WERI-Rb-1 (cell line): ENCODE measurements at regions not wholly inside any gene's neighbourhood (a gene's known extent, or its start where the extent isn't known, plus 50 kb on each side); places are given as distances from the start of the nearest gene placed in this dataset.

Source experiments
- DNase-seq: peaks from one replicate; pipeline ENCODE4 v3.0.0-alpha.2; 2020
- H3K27ac ChIP-seq: fragments of 250-450 bp; sonication (Bioruptor Pico); 2 replicates; pipeline ENCODE4 v1.5.1; 2020; ENCODE audit warnings: mild to moderate bottlenecking, moderate library complexity
- H3K27me3 ChIP-seq: fragments of 250-450 bp; sonication (Bioruptor Pico); 2 replicates; pipeline ENCODE4 v1.5.1; 2021; ENCODE audit warnings: mild to moderate bottlenecking, low read depth, moderate library complexity; ENCODE audit not compliant: insufficient read depth, severe bottlenecking
- H3K36me3 ChIP-seq: fragments of 250-450 bp; sonication (Bioruptor Pico); 2 replicates; pipeline ENCODE4 v1.5.1; 2020; ENCODE audit warnings: mild to moderate bottlenecking, moderate library complexity
- H3K4me3 ChIP-seq: 2 replicates; pipeline ENCODE4 v1.5.1; 2011; ENCODE audit warnings: low read depth, mild to moderate bottlenecking, control low read depth, low read length
- H3K9me3 ChIP-seq: fragments of 250-450 bp; sonication (Bioruptor Pico); 2 replicates; pipeline ENCODE4 v1.5.1; 2021; ENCODE audit warnings: mild to moderate bottlenecking, moderate library complexity; ENCODE audit not compliant: severe bottlenecking
- CTCF ChIP-seq: IDR thresholded peaks from 2 replicates; pipeline ENCODE4 v1.5.1; 2011; ENCODE audit warnings: low read depth, mild to moderate bottlenecking, control low read depth, inconsistent platforms, low read length

- TF ChIP-seq CTCF: no peak
- DNase-seq: no peak
- Histone ChIP-seq H3K4me3 (no peak overlapping the region), H3K9me3 (no peaks in the 10 kb centered on the region), H3K27me3 (no peaks in the 10 kb centered on the region), H3K36me3 (no peaks in the 10 kb centered on the region), H3K27ac (no peak overlapping the region)
Observed at GRCh38 chr6:126574301-126574700, 234.4 kb downstream of the CENPW start.

GRCh38 chr6:126581316-126581715, 241.4 kb downstream of the CENPW start:
- H3K27me3 ChIP-seq: no peaks in the 10 kb centered on the region
- no peak overlapping the region for H3K4me3 ChIP-seq
- TF ChIP-seq CTCF: no peak
- H3K36me3 ChIP-seq: no peaks in the 10 kb centered on the region
- DNase-seq: no peak
- H3K27ac ChIP-seq: no peak overlapping the region
- H3K9me3 ChIP-seq: no peaks in the 10 kb centered on the region

GRCh38 chr6:126600258-126600916, 260.5 kb downstream of the CENPW start:
- DNase-seq: no peak
- TF ChIP-seq CTCF: no peak
- no peak overlapping the region for H3K4me3 ChIP-seq

GRCh38 chr6:126603410-126603809, 263.5 kb downstream of the CENPW start:
- H3K36me3 ChIP-seq: no peaks in the 10 kb centered on the region
- TF ChIP-seq CTCF: no peak
- no peak overlapping the region for H3K27ac ChIP-seq
- no peak overlapping the region for H3K4me3 ChIP-seq
- no peaks in the 10 kb centered on the region for H3K9me3 ChIP-seq
- no peak for DNase-seq
- no peaks in the 10 kb centered on the region for H3K27me3 ChIP-seq

More at GRCh38 chr6:126600258-126600916, 260.5 kb downstream of the CENPW start:
- Histone ChIP-seq H3K27me3 (no peaks in the 10 kb centered on the region), H3K27ac (no peak overlapping the region), H3K36me3 (no peaks in the 10 kb centered on the region), H3K9me3 (no peaks in the 10 kb centered on the region)

- H3K27me3 ChIP-seq: no peaks in the 10 kb centered on the region
- no peak for TF ChIP-seq CTCF
- H3K27ac ChIP-seq: no peak overlapping the region
- DNase-seq: no peak
- no peaks in the 10 kb centered on the region for H3K9me3 ChIP-seq
- no peak overlapping the region for H3K4me3 ChIP-seq
- H3K36me3 ChIP-seq: no peaks in the 10 kb centered on the region
Observed at GRCh38 chr6:126605089-126605488, 265.2 kb downstream of the CENPW start.

- H3K4me3 ChIP-seq: no peak overlapping the region
- no peak for DNase-seq
- no peak for TF ChIP-seq CTCF
- H3K36me3 ChIP-seq: no peaks in the 10 kb centered on the region
- no peaks in the 10 kb centered on the region for H3K9me3 ChIP-seq
- no peak overlapping the region for H3K27ac ChIP-seq
- H3K27me3 ChIP-seq: no peaks in the 10 kb centered on the region
Observed at GRCh38 chr6:126607289-126607688, 267.4 kb downstream of the CENPW start.
